Activated T-helper 1 cell treated with anti-CD3 and anti-CD28 coated beads, Interleukin-12 subunit alpha, Interleukin-12 subunit beta, Interleukin-2, Interleukin-4 antibody, amounts not matched to agents 30 ng/mL and 10 ng/mL and 1 ng/mL, durations not matched to agents 14 hours and 24 hours and 36 hours (primary cell): ENCODE measurements at regions not wholly inside any gene's neighbourhood (a gene's known extent, or its start where the extent isn't known, plus 50 kb on each side); places are given as distances from the start of the nearest gene placed in this dataset.

Experiments
- DNase-seq: peaks from one replicate; pipeline ENCODE4 v3.0.0; 2021; ENCODE audit warnings: low spot score
- H3K27ac Mint-ChIP-seq: one replicate; pipeline ENCODE4 v1.8.0; 2021; ENCODE audit warnings: mild to moderate bottlenecking, mixed read lengths
- H3K27me3 Mint-ChIP-seq: one replicate; pipeline ENCODE4 v1.8.0; 2022; ENCODE audit warnings: mild to moderate bottlenecking, moderate library complexity, mixed read lengths; ENCODE audit not compliant: insufficient read depth
- H3K36me3 Mint-ChIP-seq: one replicate; pipeline ENCODE4 v1.8.0; 2021; ENCODE audit warnings: low read depth, mixed read lengths
- H3K4me1 Mint-ChIP-seq: one replicate; pipeline ENCODE4 v1.8.0; 2021; ENCODE audit warnings: low read depth, mixed read lengths
- H3K4me3 Mint-ChIP-seq: one replicate; pipeline ENCODE4 v1.8.0; 2021; ENCODE audit warnings: mild to moderate bottlenecking, moderate library complexity, mixed read lengths
- H3K9me3 Mint-ChIP-seq: one replicate; pipeline ENCODE4 v1.8.0; 2021; ENCODE audit warnings: mixed read lengths
- intact Hi-C: fragments of 100-400 bp; cut with micrococcal nuclease; formaldehyde crosslinking; loops from one replicate; pipeline ENCODE4 v1.15.1; 2024

DNA sequence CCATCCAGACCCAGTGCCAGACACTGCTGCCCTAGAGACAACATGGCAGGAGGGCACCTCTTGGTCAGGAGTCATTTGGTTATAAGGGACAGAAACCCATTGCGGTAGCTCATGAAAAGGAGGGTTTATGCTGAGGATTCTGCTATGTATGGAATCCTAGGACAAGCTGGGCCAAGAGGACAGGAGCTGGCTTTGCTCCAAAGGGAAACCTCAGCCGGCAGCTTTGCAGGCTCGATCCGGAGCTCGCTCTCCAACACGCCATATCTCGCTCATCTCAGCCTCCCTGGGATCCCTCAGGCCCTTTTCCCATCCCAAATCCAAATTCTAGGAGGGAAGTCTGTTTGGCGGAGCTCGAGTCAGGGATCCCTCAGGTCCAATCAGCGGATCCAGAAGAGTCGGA lies 345.7 kb downstream of the GLRX3 start:
- Mint-ChIP-seq H3K27ac (no peak overlapping the region), H3K36me3 (no peaks in the 10 kb centered on the region), H3K4me3 (no peak overlapping the region), H3K4me1 (no peaks in the 10 kb centered on the region), H3K9me3 (no peaks in the 10 kb centered on the region), H3K27me3 (no peaks in the 10 kb centered on the region)
- intact Hi-C loops, result no loop called here
- no peak for DNase-seq

DNA sequence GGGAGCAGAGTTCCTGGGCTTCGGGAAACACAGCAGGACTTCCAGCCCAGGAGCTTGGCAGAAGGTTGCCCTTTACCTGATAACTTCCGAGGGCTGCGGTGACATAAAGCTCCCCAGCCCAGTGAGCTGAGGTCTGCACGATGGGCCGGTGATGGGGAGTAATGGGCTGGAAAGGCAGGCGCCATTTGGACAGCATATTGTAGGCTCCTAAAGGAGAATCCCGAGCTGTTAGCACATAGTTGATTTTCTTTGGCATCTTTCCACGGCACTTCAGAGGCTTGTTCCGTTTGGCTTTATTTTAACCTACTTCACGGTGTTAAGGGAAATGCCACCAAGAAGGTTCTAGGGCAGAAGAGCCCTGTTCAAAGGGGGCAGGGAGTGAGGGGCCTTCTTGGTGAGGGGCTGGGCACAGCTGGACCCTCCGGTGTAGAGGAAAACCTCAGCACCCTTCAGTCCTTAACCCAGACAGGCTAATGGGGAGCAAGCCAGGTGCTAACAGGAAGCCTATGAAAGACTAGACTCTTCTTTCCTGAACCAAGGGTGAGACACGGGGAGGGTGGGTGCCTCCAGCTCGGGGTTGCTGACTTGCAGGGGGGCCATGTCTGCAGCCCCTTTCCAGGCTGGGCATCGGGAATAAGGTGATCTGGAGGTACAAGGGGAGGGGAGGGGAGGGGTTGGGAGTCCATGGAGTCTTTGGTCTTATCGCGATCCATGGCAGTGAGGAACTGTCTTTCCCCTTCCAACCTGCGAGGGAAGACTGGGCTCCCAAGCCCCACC lies 347.7 kb downstream of the GLRX3 start:
- Mint-ChIP-seq H3K27ac (no peak overlapping the region), H3K4me1 (no peaks in the 10 kb centered on the region), H3K9me3 (no peaks in the 10 kb centered on the region), H3K4me3 (no peak overlapping the region), H3K36me3 (no peaks in the 10 kb centered on the region), H3K27me3 (no peaks in the 10 kb centered on the region)
- intact Hi-C loops, result no loop called here
- no peak for DNase-seq

DNA sequence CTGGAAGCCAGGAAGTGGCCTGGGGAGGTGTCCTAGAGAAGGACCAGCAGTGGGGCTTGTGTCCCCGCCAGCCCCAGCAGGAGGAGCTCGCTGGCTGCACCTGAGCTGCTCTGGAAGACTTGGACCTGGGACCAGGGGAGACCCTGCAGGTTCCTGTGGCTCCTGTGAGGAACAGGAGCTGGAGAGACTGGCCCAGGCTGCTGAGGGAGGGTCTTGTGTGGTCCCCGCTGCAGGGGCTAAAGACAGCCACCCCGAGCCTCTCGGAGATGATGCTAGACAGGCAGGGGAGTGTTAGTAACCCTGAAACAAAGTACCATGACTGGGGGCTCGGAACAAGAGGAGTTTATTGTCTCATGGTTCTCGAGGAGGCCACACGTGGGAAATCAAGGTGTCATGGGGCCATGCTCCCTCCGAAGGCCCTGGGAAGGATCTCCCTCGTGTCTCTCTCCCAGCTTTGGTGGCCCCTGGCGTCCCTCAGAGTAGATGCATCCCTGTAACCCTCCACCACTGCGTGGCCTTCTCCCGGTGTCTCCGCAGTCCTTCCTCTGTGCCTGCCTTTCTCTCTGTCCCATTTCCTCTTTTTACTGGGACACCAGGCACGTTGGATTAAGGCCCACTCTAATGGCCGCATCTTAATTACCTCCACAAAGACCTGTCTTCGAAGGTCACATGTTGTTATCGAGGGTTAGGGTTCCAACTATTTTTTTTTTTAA lies 348.4 kb downstream of the GLRX3 start:
- no peak overlapping the region for H3K4me3 Mint-ChIP-seq
- no peaks in the 10 kb centered on the region for H3K27me3 Mint-ChIP-seq
- H3K9me3 Mint-ChIP-seq, result no peaks in the 10 kb centered on the region
- H3K27ac Mint-ChIP-seq, result no peak overlapping the region
- H3K36me3 Mint-ChIP-seq, result no peaks in the 10 kb centered on the region
- no peak for DNase-seq
- H3K4me1 Mint-ChIP-seq, result no peaks in the 10 kb centered on the region
- intact Hi-C loops, result no loop called here

DNA sequence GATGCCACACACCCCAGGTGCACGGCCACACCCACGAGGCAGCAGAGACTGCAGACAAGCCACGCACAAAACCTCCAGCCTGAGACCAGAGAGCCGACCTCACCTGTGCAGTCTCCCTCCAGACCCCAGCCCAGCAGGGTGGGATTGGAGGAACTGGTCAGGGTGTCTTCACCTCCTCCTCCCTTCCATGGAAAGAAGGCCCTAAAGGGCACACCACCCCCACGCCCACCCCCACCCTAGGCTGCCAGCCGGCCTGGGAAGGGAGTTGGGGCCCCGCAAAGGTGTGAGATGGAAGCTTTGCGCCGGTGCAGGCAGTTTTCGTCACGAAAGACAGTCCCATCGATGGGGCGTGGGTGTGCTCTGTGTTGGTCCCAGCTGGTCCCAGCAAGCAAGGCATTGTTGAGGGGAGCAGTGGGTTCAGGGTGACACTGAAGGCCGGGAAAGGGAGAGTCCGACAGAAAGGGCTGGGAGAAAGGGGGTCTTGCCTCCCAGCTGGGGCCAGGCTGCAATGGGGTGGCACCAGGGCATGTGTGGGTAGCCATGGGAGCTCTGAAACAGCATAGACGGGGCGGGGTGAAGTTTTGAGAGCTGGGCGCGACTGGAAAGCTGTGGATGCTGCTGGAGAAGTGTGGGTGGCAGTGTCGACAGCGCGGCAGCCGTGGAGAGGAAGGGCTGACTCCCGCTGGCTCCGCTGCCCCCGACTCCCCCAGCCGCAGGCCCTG lies 349.2 kb downstream of the GLRX3 start:
- Mint-ChIP-seq H3K4me1 (no peaks in the 10 kb centered on the region), H3K27ac (no peak overlapping the region), H3K4me3 (no peak overlapping the region), H3K27me3 (no peaks in the 10 kb centered on the region), H3K9me3 (no peaks in the 10 kb centered on the region), H3K36me3 (no peaks in the 10 kb centered on the region)
- DNase-seq, result no peak
- intact Hi-C loops, result no loop called here

DNA sequence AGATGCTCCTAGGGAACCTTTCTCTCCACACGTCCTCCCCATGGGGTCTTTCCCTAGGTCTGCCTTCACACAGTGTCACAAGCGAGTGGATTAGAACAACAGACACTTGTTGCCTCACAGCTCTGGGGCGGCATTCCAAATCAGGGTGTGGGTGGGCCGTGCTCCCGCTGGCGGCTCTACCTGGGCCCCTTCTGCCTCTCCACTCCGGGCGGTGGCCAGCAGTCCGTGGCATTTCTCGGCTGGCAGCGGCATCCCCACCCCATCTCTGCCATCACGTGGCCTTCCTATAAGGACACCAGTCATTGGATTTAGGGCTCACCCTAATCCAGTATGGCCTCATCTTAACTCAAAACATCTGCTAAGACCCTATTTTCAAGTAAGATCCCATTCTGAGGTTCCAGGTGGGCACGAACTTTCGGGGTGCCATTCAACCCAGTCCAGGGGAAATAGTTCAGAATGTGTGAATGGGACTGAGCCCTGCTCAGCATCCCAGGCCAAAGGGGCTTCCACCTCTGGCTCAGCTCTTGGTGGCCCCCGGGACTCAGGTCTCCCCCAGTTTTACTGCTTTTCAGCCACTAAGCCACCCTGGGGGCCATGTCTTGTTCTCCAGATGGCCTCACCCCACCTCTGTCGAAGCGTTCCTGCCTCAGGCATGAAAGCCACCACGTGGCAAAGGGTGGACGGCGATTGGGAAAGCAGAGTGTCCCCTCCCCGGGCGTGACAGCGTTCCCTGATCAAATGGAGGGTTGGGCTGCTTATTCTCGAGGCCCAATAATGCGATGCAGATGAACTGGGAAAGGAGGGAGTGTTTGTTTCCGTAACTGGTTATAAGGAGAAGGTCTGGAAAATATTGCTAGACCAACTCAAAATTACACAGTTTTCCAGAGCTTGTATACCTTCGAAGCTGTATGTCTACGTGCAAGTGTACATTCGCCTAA lies 350.0 kb downstream of the GLRX3 start:
- no peaks in the 10 kb centered on the region for H3K27me3 Mint-ChIP-seq
- no peak overlapping the region for H3K4me3 Mint-ChIP-seq
- H3K27ac Mint-ChIP-seq, result no peak overlapping the region
- H3K36me3 Mint-ChIP-seq, result no peaks in the 10 kb centered on the region
- H3K4me1 Mint-ChIP-seq, result no peaks in the 10 kb centered on the region
- no peak for DNase-seq
- H3K9me3 Mint-ChIP-seq, result no peaks in the 10 kb centered on the region
- intact Hi-C loops, result no loop called here

DNA sequence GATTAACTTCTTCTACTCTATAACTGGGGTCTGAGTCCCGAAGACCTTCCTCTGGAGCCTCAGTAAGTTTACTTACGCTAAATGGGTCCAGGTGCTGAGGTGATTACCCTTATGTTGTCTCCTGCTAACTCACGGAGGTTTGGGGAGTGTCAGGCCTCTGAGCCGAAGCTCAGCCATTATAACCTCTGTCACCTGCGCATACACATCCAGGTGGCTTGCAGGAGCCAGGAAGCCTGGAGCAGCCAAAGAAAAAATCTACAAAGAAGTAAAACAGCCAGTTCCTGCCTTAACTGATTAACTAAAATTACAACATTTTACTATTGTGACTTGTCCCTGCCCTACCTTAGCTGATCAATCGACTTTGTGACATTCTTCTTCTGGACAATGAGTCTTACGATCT lies 350.7 kb downstream of the GLRX3 start:
- Mint-ChIP-seq H3K9me3 (no peaks in the 10 kb centered on the region), H3K27ac (no peak overlapping the region), H3K4me1 (no peaks in the 10 kb centered on the region), H3K4me3 (no peak overlapping the region), H3K27me3 (no peaks in the 10 kb centered on the region), H3K36me3 (no peaks in the 10 kb centered on the region)
- no peak for DNase-seq
- intact Hi-C loops, result no loop called here

DNA sequence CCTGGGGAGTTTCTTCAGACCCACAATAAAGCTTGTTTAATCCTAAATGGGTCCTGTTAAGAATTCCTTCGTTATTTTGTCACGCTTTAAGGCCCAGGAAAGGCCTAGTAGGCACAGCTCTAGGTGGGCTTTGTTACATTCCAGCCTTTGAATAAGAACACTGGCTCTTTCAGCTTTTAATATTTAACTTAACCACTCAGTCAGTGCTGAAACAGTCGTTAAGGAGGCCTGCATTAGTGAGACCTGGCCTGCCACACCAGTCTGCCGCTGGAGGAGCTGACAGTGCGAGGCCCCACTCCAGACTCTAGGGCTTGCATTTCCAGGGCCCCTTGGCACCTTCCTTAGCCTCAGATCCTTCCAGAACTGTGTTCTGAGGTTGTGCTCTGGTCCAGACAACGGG lies 351.4 kb downstream of the GLRX3 start:
- Mint-ChIP-seq H3K27ac (no peak overlapping the region), H3K9me3 (no peaks in the 10 kb centered on the region), H3K4me1 (no peaks in the 10 kb centered on the region), H3K4me3 (no peak overlapping the region), H3K27me3 (no peaks in the 10 kb centered on the region), H3K36me3 (no peaks in the 10 kb centered on the region)
- no peak for DNase-seq
- intact Hi-C loops, result no loop called here

DNA sequence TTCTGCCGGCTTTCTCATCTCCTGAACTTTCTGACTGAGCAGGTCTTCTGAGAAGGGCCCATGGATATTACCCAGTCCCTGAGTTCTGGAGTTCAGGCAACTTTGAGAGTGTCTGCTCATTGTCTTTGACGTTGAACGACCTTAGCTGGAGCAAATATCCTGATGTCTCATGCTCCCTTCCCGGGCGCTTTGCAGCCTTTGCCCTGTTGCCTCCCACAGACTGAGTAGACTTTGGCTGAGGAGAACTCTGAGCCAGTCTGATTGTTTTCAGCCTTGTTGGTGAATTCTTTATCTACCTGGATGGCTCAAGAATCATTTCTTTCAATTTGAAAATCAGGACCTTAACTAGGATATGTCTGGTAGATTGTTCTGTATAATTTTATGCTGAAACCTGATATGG lies 353.7 kb downstream of the GLRX3 start:
- H3K4me3 Mint-ChIP-seq, result no peak overlapping the region
- no peaks in the 10 kb centered on the region for H3K27me3 Mint-ChIP-seq
- intact Hi-C loops, result no loop called here
- no peak overlapping the region for H3K27ac Mint-ChIP-seq
- H3K36me3 Mint-ChIP-seq, result no peaks in the 10 kb centered on the region
- H3K4me1 Mint-ChIP-seq, result no peaks in the 10 kb centered on the region
- no peak for DNase-seq
- H3K9me3 Mint-ChIP-seq, result no peaks in the 10 kb centered on the region

DNA sequence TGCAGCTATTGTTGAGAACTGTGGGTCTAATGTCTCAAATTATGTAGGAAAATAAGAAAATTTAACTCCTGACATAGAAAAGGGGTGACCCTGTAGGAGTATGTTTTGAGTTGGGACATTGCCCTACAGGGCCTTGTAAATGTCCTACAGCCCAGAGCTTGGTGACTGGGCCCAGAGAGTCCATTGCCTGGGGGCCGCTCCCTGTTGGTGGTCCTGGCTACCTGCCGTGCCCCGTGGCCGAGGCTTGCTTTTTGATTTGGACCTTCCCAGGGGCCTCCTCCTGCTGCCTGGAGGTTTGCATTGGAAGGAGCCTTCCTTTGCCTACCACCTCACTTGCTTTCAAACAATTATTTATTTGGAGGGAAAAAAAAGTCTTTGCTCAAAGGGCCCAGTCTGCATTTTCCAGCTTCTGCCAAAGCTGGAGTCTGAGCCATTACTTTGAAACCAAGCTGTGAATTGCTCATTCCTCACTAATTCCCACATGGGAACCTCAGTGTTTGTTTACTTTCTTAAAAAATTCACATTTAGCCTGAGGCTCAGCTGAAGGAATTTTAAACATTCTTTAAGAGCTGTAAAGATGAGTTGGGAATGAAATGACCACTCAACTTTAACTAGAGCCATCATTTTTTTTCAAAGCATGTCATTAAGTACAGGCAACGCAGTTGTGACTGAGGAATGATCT lies 355.0 kb downstream of the GLRX3 start:
- no peak overlapping the region for H3K4me3 Mint-ChIP-seq
- intact Hi-C loops, result no loop called here

DNA sequence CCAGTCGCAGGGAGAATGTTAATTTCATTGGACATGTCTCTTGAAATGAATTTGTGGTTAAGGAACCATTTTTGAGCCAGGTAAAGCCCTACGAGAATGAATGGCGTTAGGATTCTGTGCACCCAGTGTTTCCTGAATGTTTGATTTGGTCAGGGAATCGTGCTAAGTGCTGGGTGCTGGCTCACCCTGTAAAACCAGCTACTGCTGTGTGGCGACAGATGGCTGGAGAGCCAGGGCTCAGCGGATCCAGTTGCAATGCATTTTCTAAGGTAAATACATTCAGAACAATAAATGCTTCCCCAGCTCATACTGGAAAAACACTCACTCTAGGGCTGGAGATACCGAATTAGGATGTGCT lies 355.5 kb downstream of the GLRX3 start:
- Mint-ChIP-seq H3K9me3 (no peaks in the 10 kb centered on the region), H3K4me3 (no peak overlapping the region), H3K4me1 (no peaks in the 10 kb centered on the region), H3K27ac (no peak overlapping the region), H3K27me3 (no peaks in the 10 kb centered on the region), H3K36me3 (no peaks in the 10 kb centered on the region)
- no peak for DNase-seq
- intact Hi-C loops, result no loop called here

More for the DNA sequence above, 355.0 kb downstream of the GLRX3 start:
- Mint-ChIP-seq H3K27ac (no peak overlapping the region), H3K27me3 (no peaks in the 10 kb centered on the region), H3K4me1 (no peaks in the 10 kb centered on the region), H3K9me3 (no peaks in the 10 kb centered on the region), H3K36me3 (no peaks in the 10 kb centered on the region)
- DNase-seq, result no peak

DNA sequence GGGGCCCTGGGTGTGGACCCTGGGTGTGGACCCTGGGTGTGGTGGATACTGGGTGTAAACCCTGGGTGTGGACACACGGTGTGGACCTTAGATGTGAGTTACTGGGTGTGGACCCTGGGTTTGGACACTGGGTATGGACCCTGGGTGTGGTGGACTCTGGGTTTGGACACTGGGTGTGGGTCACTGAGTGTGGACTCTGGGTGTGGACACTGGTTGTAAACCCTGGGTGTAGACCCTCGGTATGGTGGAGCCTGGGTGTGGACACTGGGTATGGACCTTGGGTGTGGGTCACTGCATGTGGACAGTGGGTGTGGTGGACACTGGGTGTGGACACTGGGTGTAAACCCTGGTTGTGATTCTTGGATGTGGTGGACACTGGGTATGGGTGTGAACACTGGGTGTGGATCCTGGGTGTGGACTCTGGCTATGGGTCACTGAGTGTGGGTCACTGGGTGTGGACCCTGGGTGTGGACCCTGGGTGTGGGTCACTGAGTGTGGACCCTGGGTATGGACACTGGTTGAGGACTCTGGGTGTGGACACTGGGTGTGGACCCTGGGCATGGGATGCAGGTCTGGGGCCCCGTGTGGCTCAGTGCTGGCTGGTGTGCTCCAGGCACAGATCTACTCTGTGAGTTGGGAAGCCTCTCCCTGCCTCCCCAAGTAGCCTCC lies 356.2 kb downstream of the GLRX3 start:
- Mint-ChIP-seq H3K4me1 (no peaks in the 10 kb centered on the region), H3K27ac (no peak overlapping the region), H3K36me3 (no peaks in the 10 kb centered on the region), H3K4me3 (no peak overlapping the region), H3K27me3 (no peaks in the 10 kb centered on the region), H3K9me3 (no peaks in the 10 kb centered on the region)
- DNase-seq, result no peak
- intact Hi-C loops, result no loop called here

DNA sequence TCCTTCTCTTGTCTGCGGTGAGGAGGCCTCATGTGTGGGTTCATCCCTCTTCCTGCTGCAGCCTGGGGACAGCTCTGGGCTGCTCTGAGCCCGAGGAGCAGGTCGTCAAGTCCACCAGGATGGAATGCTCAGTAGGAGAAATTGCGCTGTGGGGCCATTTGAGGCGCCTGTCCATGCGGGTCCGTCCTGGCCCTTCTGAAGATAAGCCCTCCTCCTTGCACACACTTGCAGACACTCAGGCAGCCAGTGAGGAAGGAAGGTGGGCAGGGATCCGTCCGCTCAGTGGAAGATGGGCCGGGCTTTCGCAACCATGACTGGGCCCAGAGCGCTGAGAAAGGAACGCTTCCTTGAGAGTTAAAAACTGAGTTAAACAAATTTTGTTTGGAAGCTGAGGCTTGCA lies 356.8 kb downstream of the GLRX3 start:
- no peak overlapping the region for H3K4me3 Mint-ChIP-seq
- no peaks in the 10 kb centered on the region for H3K9me3 Mint-ChIP-seq
- H3K27ac Mint-ChIP-seq, result no peak overlapping the region
- H3K4me1 Mint-ChIP-seq, result no peaks in the 10 kb centered on the region
- intact Hi-C loops, result no loop called here
- DNase-seq, result no peak
- H3K27me3 Mint-ChIP-seq, result no peaks in the 10 kb centered on the region
- no peaks in the 10 kb centered on the region for H3K36me3 Mint-ChIP-seq
